Lower lobe of right lung (tissue), 2 donors: ENCODE measurements at regions not wholly inside any gene's neighbourhood (a gene's known extent, or its start where the extent isn't known, plus 50 kb on each side); places are given as distances from the start of the nearest gene placed in this dataset.

Source experiments
- ATAC-seq, 2 donors: fragments of 200-7000 bp; cut with Tn5 transposase; one replicate each; pipeline ENCODE4 v1.9.1; 2020 to 2022; ENCODE audit warnings: mild to moderate bottlenecking in 2 of 2, moderate library complexity in 2 of 2
- DNase-seq: peaks from one replicate; pipeline ENCODE4 v3.0.0-alpha.2; 2020
- H3K27ac ChIP-seq: fragments of 200-600 bp; one replicate; pipeline ENCODE4 v1.8.0; 2022
- H3K27me3 ChIP-seq: fragments of 200-600 bp; one replicate; pipeline ENCODE4 v1.8.0; 2022; ENCODE audit warnings: low read depth
- H3K36me3 ChIP-seq: fragments of 200-600 bp; one replicate; pipeline ENCODE4 v1.8.0; 2022; ENCODE audit warnings: mild to moderate bottlenecking
- H3K4me1 ChIP-seq: fragments of 200-600 bp; one replicate; pipeline ENCODE4 v1.8.0; 2022
- H3K4me3 ChIP-seq: fragments of 200-600 bp; one replicate; pipeline ENCODE4 v1.8.0; 2022; ENCODE audit warnings: mild to moderate bottlenecking
- H3K9me3 ChIP-seq: fragments of 200-600 bp; one replicate; pipeline ENCODE4 v1.8.0; 2022
- CTCF ChIP-seq: fragments of 200-600 bp; IDR thresholded peaks from one replicate; pipeline ENCODE4 v1.8.0; 2022; ENCODE audit warnings: antibody characterized with exemption, mild to moderate bottlenecking
- intact Hi-C: fragments of 100-400 bp; cut with DNase I; formaldehyde crosslinking; loops from one replicate; pipeline ENCODE4 v1.11.0; 2022
- donor health status: DM: no; HTN: yes; CAD: no; lungs with severe emphysema.

DNA sequence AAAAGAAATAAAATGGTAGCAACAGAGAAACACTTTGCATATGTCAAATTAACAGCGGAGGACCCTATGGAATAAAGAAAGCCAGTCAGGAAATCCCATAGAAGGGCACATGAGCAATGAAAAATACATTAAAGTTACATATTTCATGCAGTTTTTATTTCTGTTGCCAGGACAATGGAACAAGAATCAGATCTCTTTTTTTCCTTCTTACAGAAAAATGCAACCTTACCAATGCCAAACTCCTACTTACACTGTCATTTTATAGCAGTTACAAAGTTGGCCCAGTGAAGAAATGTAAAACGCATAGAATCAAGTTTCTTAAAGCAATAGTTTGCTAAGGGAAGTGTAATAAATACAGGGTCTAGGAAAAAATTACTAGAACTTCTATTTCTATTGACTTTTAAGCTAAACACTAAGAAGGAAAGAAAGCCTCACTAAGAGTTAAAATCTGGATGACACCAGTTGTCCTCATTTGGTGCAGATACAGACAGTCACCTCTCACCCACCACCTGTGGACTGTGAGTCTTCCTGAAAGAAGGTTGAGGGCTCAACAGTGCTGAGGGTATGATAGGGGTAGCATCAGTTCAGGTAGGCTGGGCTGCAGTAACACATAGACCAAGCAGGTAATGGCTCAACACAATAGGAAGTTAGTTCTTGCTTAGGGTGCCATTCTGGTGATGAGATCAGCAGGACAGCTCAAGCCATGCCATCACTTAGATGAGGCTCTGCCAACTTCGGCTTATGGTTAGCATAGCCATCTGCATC lies 224.6 kb downstream of the ANAPC10 start:
- Histone ChIP-seq H3K9me3 (no peaks in the 10 kb centered on the region), H3K27me3 (no peaks in the 10 kb centered on the region), H3K4me1 (no peaks in the 10 kb centered on the region), H3K36me3 (no peaks in the 10 kb centered on the region), H3K27ac (no peak overlapping the region), H3K4me3 (no peak overlapping the region)
- intact Hi-C loops = no loop called here
- ATAC-seq (no peak), DNase-seq (no peak)
- no peak for TF ChIP-seq CTCF

DNA sequence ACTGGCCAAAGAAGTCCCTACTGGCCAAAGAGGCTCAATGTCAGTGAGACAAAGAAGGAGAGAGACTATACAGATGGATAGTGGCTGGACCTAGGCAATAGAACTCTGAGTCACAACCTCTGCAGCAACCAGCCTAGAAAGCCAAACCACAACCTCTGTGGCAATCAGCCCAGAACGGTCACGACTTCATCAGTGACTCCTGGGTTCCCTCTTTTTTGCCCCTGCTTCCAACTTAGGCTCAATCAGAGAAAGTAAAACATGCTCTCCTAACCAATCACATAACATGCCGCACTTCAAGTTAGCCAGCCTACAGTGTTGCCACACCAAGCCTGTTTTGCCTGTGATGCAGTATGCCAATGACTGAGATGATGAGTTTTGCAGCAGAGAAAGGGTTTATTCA lies 203.4 kb downstream of the ANAPC10 start:
- peak; percentile 49 for DNase-seq
- Histone ChIP-seq H3K4me1 (no peaks in the 10 kb centered on the region), H3K27ac (no peak overlapping the region), H3K36me3 (no peaks in the 10 kb centered on the region), H3K4me3 (no peak overlapping the region), H3K27me3 (no peaks in the 10 kb centered on the region), H3K9me3 (no peaks in the 10 kb centered on the region)
- intact Hi-C loops = no loop called here
- TF ChIP-seq CTCF = no peak
- ATAC-seq = peak; percentile 51 to 87

GRCh38 chr4:144899393-144899792 lies 198.6 kb downstream of the ANAPC10 start:
- no peak for ATAC-seq
- no peak overlapping the region for H3K4me3 ChIP-seq
- DNase-seq = no peak
- no peak for TF ChIP-seq CTCF
- H3K9me3 ChIP-seq = no peaks in the 10 kb centered on the region
- H3K27me3 ChIP-seq = no peaks in the 10 kb centered on the region
- H3K27ac ChIP-seq = no peak overlapping the region
- intact Hi-C loops = no loop called here
- H3K36me3 ChIP-seq = no peaks in the 10 kb centered on the region
- H3K4me1 ChIP-seq = no peaks in the 10 kb centered on the region

GRCh38 chr4:144901141-144901540 lies 196.9 kb downstream of the ANAPC10 start:
- intact Hi-C loops = no loop called here
- H3K4me3 ChIP-seq = no peak overlapping the region
- H3K27ac ChIP-seq = no peak overlapping the region
- no peaks in the 10 kb centered on the region for H3K4me1 ChIP-seq
- H3K36me3 ChIP-seq = no peaks in the 10 kb centered on the region
- H3K27me3 ChIP-seq = no peaks in the 10 kb centered on the region
- TF ChIP-seq CTCF = no peak
- H3K9me3 ChIP-seq = no peaks in the 10 kb centered on the region
- no peak for DNase-seq
- ATAC-seq = no peak

DNA sequence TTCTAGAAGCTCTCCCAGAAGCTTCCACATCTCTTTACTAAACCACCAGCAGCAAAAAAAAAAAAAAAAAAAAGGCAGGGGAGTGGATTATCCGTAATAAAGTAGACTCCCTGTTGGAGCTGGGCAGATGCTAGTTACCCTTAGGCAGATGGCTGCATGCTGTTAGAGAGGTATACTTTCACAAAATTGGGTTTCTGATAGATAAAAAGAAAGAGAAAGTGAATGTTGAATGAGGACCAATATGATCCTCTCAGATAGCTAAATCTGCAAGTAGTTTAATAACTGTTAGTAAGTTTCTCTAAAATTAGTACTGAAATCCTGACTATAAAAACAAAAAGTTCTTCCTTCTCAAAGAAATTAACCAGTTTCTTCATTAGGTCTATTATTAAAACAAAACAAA lies 195.4 kb downstream of the ANAPC10 start:
- no peaks in the 10 kb centered on the region for H3K4me1 ChIP-seq
- no peak for TF ChIP-seq CTCF
- H3K4me3 ChIP-seq = no peak overlapping the region
- intact Hi-C loops = no loop called here
- no peak for ATAC-seq
- H3K9me3 ChIP-seq = no peaks in the 10 kb centered on the region
- DNase-seq = no peak
- H3K27me3 ChIP-seq = no peaks in the 10 kb centered on the region
- no peaks in the 10 kb centered on the region for H3K36me3 ChIP-seq
- H3K27ac ChIP-seq = no peak overlapping the region
